ENCODE measurements at regions not wholly inside any gene's neighbourhood (a gene's known extent, or its start where the extent isn't known, plus 50 kb on each side); places are given as distances from the start of the nearest gene placed in this dataset.
"Not testable (repeated sequence)": the region's sequence is repeated elsewhere in the genome, so short reads cannot be mapped to it uniquely, and the experiment has no call there.

DNA sequence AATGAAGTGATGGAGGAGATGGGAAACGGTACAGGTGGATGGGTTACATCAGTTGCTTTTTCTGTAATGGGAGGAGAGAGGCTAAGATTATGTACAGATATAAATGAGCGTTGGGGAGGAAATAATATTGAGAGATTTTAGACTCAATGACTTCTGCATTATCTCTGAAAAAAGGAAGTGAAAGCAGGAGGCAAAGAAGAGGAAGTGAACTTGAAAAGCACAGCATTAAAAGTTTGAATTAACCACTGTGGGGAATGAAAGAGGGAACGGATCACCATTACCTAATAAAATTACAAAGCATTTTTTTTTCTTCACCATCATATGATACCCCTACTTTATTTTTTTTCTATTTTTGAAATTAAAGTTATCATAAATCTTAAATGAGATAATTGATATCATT lies 1025.5 kb downstream of the RPA4 start:
- no peak overlapping the region for H3K4me3 ChIP-seq (ENCODE audit: low read depth, low read length)
- TF ChIP-seq, protein P1, sequence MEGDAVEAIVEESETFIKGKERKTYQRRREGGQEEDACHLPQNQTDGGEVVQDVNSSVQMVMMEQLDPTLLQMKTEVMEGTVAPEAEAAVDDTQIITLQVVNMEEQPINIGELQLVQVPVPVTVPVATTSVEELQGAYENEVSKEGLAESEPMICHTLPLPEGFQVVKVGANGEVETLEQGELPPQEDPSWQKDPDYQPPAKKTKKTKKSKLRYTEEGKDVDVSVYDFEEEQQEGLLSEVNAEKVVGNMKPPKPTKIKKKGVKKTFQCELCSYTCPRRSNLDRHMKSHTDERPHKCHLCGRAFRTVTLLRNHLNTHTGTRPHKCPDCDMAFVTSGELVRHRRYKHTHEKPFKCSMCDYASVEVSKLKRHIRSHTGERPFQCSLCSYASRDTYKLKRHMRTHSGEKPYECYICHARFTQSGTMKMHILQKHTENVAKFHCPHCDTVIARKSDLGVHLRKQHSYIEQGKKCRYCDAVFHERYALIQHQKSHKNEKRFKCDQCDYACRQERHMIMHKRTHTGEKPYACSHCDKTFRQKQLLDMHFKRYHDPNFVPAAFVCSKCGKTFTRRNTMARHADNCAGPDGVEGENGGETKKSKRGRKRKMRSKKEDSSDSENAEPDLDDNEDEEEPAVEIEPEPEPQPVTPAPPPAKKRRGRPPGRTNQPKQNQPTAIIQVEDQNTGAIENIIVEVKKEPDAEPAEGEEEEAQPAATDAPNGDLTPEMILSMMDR (IDR thresholded peaks at IDR 0.05; ENCODE audit: borderline replicate concordance, insufficient read depth, low read depth, low read length) = no peak

DNA sequence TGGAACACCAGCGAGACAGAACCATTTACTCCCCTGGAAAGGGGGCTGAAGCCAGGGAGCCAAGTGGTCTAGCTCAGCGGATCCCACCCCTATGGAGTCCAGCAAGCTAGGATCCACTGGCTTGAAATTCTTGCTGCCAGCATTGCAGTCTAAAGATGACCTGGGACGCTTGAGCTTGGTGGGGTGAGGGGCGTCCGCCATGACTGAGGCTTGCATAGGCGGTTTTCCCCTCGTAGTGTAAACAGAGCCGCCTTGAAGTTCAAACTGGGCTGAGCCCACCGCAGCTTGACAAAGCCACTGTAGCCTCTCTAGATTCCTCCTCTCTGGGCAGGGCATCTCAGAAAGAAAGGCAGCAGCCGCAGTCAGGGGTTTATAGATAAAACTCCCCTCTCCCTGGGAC lies 1031.7 kb downstream of the RPA4 start:
- not testable (repeated sequence) for H3K4me3 ChIP-seq (ENCODE audit: low read depth, low read length)

DNA sequence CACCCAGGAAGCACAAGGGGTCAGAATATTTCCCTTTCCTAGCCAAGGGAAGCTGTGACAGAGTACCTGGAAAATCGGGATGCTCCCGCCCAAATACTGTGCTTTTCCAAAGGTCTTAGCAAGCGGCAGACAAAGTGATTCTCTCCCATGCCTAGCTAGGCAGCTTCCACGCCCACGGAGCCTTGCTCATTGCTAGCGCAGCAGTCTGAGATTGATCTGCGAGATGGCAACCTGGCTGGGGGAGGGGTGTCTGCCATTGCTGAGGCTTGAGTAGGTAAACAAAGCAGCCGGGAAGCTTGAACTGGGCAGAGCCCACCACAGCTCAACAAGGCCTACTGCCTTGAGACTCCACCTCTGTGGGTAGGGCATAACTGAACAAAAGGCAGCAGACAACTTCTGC lies 1037.5 kb downstream of the RPA4 start:
- not testable (repeated sequence) for H3K4me3 ChIP-seq (ENCODE audit: low read depth, low read length)

DNA sequence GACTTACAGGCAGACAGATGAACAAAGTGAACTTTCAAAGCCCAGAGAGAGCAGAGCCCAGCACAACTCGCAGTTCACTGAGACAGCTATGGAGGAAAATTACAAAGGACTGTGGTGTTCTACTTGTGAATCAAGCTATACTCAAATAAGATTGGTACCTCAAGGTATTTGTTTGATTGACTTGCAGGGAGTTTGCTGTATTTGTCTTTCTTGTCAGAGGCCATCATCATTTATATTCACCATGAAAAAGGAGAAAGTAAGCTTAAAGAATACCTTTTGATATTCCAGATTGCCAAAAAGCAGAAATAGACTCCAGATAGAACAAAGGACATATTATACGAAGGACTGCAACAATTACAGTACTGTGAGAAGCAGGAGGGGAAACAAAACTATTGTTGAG lies 1047.9 kb downstream of the RPA4 start:
- H3K4me3 ChIP-seq (ENCODE audit: low read depth, low read length) = no peak overlapping the region
- TF ChIP-seq, protein P1 (IDR thresholded peaks at IDR 0.05; ENCODE audit: borderline replicate concordance, insufficient read depth, low read depth, low read length) = no peak

DNA sequence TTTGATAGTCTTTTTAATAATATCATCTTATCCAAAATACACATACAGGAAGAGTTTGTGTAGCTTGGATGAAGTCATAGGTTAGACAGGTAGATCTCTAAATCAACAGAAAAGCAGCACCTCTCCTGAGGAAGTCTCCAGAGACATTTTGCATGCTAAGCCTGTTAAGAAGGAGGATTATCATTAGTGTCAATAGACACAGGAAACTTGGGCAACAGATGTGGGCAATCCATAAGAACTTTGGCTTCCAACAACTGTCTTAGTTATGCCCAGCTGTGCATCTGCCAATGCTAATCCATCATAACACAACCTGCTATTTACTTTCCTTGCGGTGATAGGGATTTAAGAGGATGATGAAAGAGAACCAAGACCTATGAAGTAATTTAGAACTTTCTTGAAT lies 1052.6 kb downstream of the RPA4 start:
- H3K4me3 ChIP-seq (ENCODE audit: low read depth, low read length) = no peak overlapping the region
- TF ChIP-seq, protein P1 (IDR thresholded peaks at IDR 0.05; ENCODE audit: borderline replicate concordance, insufficient read depth, low read depth, low read length) = no peak

DNA sequence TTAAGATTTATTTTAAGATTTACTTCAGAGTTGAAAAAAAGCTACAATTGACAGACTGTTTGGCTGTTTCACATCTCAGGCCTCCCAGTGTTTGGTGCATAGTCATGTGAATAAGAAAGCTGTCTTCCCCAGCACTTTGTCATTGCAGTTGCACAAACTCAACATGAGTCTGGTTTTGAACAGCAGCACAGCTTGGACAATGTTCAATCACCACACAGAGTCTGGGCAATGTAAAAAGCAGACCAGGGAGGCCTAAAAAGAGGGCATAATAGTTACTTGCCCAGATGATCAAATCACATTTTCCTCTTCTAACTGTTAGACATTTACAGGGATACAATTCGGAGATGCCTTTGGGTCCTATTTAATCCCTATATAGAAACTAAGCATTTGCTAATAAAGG lies 1055.0 kb downstream of the RPA4 start:
- H3K4me3 ChIP-seq (ENCODE audit: low read depth, low read length) = no peak overlapping the region
- TF ChIP-seq, protein P1 (IDR thresholded peaks at IDR 0.05; ENCODE audit: borderline replicate concordance, insufficient read depth, low read depth, low read length) = no peak

DNA sequence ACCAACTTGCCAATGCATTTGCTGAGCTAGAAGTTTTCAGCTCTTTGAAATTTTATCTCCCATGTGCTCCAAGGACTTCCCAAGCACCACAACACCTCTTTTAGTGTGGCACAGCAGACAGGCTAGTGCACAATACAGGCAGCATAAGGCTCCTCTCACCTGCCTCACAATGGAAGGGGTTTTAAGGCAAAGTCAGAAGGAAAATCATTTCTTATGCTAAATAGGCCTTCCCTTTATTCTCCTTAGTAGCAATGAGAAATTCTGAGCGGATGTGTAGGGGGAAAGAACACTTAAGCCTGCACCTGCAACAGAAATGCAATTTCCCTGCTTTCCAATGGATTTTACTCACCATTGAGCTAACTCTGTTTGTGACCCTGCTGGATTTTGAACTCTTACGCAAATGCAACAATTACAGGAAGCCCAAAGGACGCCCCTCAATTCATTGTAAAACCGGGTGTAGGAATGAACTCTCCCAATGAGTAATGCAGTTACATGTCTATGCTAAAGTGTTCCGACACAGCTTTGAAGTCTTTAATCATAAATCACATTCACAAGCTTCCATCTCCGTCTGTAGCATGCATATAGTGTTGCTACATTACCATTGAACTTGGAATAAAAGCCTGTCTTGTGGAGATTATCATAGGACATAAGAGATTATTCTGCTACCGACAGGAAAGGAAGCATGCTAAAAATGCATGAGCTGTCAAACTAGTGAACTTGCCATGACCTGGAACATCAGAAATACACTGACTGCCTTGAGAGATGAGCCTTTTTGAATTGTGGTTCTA lies 1084.9 kb downstream of the RPA4 start:
- no peak overlapping the region for H3K4me3 ChIP-seq (ENCODE audit: low read depth, low read length)
- TF ChIP-seq, protein P1 (IDR thresholded peaks at IDR 0.05; ENCODE audit: borderline replicate concordance, insufficient read depth, low read depth, low read length) = no peak

DNA sequence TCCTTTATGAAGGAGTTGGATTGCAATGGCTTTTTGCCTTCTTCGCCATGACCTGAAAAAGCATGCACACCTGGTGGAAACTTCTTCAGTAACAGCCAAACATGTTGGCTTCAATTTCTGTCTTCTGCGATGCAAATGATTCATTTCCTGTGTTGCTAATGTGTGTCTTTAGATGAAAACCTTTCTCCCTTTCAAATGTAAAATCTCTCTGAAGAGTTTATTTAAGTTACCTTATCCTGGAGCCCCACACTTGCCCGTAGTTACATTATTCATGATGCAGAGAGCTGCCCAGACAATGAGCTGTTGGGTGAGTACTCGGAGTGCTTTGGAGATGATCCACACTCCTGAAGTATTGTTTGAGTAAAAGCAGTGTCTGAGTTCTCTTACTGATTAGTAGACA lies 1100.9 kb downstream of the RPA4 start:
- TF ChIP-seq, protein P1 (IDR thresholded peaks at IDR 0.05; ENCODE audit: borderline replicate concordance, insufficient read depth, low read depth, low read length) = no peak
- H3K4me3 ChIP-seq (ENCODE audit: low read depth, low read length) = no peak overlapping the region
